Activated CD4-positive, alpha-beta T cell treated with anti-CD3 and anti-CD28 coated beads, Interleukin-2, Interleukin-6, amounts not matched to agents 100 ng/mL and 50 ng/mL, durations not matched to agents 16 hours and 8 hours (primary cell): ENCODE measurements at regions not wholly inside any gene's neighbourhood (a gene's known extent, or its start where the extent isn't known, plus 50 kb on each side); places are given as distances from the start of the nearest gene placed in this dataset.
"Not testable (repeated sequence)": the region's sequence is repeated elsewhere in the genome, so short reads cannot be mapped to it uniquely, and the experiment has no call there.

Source experiments
- DNase-seq: peaks from one replicate; pipeline ENCODE4 v3.0.0-alpha.2; 2020

DNA sequence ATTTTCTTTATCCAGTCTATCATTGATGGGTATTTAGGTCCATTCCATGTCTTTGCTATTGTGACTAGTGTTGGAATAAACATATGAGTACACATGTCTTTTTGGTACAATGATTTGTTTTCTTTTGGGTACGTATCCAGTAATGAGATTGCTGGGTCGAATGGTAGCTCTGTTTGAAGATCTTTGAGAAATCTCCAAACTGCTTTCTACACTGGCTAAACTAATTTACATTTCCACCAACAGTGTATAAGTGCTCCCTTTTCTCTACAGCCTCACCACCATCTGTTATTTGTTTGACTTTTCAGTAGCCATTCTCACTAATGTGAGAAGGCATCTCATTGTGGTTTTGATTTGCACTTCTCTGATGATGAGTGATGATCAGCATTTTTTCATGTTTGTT lies 103.7 kb downstream of the GOSR1 start:
- no peak for DNase-seq

DNA sequence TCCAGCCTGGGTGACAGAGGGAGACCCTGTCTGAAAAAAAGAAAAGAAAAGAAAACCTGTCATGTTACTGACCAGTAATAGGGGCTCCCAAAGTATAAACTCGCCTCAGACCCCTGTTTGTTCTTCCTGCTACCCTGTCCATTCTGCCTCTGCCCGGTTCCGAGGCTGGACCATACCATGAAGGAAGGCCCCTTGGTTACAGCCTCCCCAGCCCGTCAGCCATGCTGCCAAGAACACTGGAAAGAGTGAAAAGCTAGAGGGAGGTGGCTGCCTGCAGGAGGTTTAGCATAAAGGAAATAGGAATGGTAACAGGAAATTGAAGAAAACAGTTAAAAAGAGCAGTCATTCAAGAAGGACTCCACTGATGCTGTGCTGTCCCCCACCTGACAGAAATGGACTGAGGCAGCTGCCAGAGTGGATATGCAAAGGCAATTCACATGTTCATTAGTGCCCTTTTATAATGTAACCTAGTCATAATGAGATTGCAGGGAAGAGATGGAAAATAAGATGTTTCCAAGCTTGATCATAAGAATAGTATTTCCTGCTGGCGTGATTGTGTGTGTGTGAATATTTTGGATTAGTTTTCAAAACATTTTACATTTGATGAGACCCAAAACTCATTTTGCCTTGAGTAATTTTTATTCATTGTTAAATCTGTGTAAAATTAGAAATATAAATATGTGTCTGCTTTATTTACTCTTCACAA lies 102.6 kb downstream of the GOSR1 start:
- DNase-seq = no peak

DNA sequence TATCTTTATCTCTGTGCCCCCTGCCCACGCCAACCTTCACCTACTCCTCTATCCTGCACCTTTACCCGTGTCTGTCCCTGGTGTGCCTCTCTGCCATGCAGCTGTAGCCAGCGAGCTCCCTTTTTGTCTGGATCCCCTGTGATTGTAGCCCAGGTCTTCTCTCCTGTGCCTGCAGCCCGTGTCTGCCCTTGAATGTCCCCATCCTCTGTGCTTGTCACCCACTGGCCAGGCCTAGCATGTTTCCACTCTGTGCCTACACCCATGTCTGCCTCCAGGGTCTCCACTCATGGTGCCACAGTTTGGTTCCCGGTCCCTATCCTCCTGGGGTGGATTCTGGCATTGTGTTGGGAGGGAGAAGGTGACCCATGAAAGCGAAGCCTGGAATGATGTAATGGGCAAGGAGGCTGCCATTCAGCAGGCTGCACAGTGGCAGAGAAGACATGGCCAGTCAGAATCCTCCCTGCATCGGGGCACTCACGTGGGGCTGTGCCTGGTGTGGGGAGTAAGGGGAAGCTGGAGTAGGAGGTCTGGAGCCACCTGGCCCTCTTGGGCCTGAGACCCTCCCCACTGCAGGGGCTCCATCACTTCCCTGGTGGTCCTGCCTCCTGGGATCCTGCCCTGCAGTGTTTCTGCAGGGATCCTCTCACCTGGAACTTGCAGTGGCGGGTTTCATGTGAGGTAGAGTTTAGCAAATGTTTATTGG lies 101.0 kb downstream of the GOSR1 start:
- not testable (repeated sequence) for DNase-seq
